HepG2 (cell line): ENCODE measurements at regions not wholly inside any gene's neighbourhood (a gene's known extent, or its start where the extent isn't known, plus 50 kb on each side); places are given as distances from the start of the nearest gene placed in this dataset.

Experiments used
- CENPT ChIP-seq: sonication (generic); formaldehyde crosslinking; IDR thresholded peaks from 2 replicates; pipeline ENCODE4 v1.8.0; 2022; ENCODE audit warnings: low read depth, mild to moderate bottlenecking, moderate library complexity, missing genetic modification reagents
- EZH2 ChIP-seq: conservative IDR thresholded peaks from 2 replicates; pipeline ENCODE4 v1.6.1; 2012; ENCODE audit warnings: mild to moderate bottlenecking, low read depth, low read length, moderate library complexity
- JUN ChIP-seq: sonication (generic); formaldehyde crosslinking; IDR thresholded peaks from 2 replicates; pipeline ENCODE4 v1.4.0; 2020; ENCODE audit warnings: mild to moderate bottlenecking, missing genetic modification reagents
- POLR2AphosphoS2 ChIP-seq: IDR thresholded peaks from 2 replicates; pipeline ENCODE4 v1.6.1; 2011; ENCODE audit warnings: low read depth, low read length, improper control_type of control experiment
- RNF2 ChIP-seq: fragments of 450-650 bp; conservative IDR thresholded peaks from 2 replicates; pipeline ENCODE4 v1.6.1; 2016; ENCODE audit warnings: low read depth
- SP4 ChIP-seq: sonication (generic); formaldehyde crosslinking; IDR thresholded peaks from 2 replicates; pipeline ENCODE4 v1.8.1; 2023; ENCODE audit warnings: mild to moderate bottlenecking, missing genetic modification reagents
- TOPORS ChIP-seq: sonication (generic); formaldehyde crosslinking; IDR thresholded peaks from 2 replicates; pipeline ENCODE4 v1.8.0; 2023; ENCODE audit warnings: mild to moderate bottlenecking, missing genetic modification reagents
- YY1 ChIP-seq: IDR thresholded peaks from 2 replicates; pipeline ENCODE4 v1.6.1; 2011; ENCODE audit warnings: low read length, low read depth, moderate library complexity, mild to moderate bottlenecking; ENCODE audit not compliant: insufficient read depth, insufficient replicate concordance
- ZNF296 ChIP-seq: sonication (generic); formaldehyde crosslinking; conservative IDR thresholded peaks from 2 replicates; pipeline ENCODE4 v1.5.0; 2020; ENCODE audit warnings: mild to moderate bottlenecking, missing genetic modification reagents
- ZNF850 ChIP-seq: sonication (generic); formaldehyde crosslinking; conservative IDR thresholded peaks from 2 replicates; pipeline ENCODE4 v1.9.0; 2021; ENCODE audit warnings: mild to moderate bottlenecking, missing genetic modification reagents
- TF ChIP-seq, protein P1 (sequence below): sonication (generic); formaldehyde crosslinking; conservative IDR thresholded peaks from 2 replicates; pipeline ENCODE4 v1.4.0; 2020; ENCODE audit warnings: missing genetic modification reagents
- TF ChIP-seq, protein P2 (sequence below): sonication (generic); formaldehyde crosslinking; conservative IDR thresholded peaks from 2 replicates; pipeline ENCODE4 v1.5.0; 2020; ENCODE audit warnings: missing genetic modification reagents
- TF ChIP-seq, protein P3 (sequence below): sonication (generic); formaldehyde crosslinking; IDR thresholded peaks from 2 replicates; pipeline ENCODE4 v1.5.0; 2020; ENCODE audit warnings: mild to moderate bottlenecking, missing genetic modification reagents, moderate library complexity

DNA sequence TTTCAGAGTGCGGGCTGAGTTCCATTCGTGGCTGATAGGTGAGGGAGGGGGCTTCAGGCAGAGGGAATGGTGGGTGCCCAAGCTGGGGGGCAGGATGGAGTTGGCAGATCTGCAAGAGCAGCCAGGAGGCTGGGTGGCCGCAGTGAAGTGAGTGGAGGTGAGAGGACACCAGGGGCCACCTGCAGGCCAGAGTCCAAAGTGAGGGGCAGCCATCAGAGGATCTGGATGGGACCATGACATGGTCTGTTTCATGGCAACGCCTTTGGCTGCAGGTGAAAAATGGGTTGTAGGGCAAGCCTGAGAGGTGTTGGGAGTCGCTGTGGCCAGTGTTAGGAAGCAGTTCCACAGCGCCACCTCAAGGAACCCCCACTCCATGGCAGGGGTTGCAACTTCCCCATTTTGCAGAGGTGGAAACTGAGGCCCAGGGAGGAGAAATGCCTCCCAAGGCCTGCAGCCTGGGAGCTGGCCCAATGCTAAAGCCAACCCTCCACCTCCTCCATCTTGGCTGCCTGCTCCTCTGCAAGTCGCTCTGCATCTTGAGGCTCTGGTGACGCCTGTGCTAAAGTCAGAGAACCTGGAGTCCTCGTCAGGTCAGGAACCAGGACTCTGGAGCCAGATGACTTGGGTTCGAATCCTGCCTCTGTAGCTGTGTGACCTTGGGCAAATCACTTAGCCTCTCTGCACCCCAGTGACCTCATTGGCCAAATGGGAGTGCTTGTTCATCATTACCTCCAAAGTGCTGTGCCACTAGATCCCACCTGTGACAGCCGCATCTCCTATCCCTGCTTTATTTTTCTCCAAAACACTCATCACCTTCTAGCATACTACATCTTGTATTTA is 153.8 kb downstream of the CEBPB start:
- TF ChIP-seq CENPT (CRISPR knock-in tag): no peak
- no peak for TF ChIP-seq ZNF296 (CRISPR knock-in tag)
- TF ChIP-seq, protein P1, sequence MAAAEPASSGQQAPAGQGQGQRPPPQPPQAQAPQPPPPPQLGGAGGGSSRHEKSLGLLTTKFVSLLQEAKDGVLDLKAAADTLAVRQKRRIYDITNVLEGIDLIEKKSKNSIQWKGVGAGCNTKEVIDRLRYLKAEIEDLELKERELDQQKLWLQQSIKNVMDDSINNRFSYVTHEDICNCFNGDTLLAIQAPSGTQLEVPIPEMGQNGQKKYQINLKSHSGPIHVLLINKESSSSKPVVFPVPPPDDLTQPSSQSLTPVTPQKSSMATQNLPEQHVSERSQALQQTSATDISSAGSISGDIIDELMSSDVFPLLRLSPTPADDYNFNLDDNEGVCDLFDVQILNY (CRISPR knock-in tag): no peak
- TF ChIP-seq SP4: no peak
- TF ChIP-seq YY1: peak; percentile 64
- TF ChIP-seq, protein P2, sequence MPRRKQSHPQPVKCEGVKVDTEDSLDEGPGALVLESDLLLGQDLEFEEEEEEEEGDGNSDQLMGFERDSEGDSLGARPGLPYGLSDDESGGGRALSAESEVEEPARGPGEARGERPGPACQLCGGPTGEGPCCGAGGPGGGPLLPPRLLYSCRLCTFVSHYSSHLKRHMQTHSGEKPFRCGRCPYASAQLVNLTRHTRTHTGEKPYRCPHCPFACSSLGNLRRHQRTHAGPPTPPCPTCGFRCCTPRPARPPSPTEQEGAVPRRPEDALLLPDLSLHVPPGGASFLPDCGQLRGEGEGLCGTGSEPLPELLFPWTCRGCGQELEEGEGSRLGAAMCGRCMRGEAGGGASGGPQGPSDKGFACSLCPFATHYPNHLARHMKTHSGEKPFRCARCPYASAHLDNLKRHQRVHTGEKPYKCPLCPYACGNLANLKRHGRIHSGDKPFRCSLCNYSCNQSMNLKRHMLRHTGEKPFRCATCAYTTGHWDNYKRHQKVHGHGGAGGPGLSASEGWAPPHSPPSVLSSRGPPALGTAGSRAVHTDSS (CRISPR knock-in tag): no peak
- no peak for TF ChIP-seq TOPORS
- TF ChIP-seq ZNF850 (CRISPR knock-in tag): no peak
- TF ChIP-seq, protein P3, sequence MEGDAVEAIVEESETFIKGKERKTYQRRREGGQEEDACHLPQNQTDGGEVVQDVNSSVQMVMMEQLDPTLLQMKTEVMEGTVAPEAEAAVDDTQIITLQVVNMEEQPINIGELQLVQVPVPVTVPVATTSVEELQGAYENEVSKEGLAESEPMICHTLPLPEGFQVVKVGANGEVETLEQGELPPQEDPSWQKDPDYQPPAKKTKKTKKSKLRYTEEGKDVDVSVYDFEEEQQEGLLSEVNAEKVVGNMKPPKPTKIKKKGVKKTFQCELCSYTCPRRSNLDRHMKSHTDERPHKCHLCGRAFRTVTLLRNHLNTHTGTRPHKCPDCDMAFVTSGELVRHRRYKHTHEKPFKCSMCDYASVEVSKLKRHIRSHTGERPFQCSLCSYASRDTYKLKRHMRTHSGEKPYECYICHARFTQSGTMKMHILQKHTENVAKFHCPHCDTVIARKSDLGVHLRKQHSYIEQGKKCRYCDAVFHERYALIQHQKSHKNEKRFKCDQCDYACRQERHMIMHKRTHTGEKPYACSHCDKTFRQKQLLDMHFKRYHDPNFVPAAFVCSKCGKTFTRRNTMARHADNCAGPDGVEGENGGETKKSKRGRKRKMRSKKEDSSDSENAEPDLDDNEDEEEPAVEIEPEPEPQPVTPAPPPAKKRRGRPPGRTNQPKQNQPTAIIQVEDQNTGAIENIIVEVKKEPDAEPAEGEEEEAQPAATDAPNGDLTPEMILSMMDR (CRISPR knock-in tag): peak; percentile 82
- no peak for TF ChIP-seq POLR2AphosphoS2
- no peak; the same call in 1 of the 2 replicates for TF ChIP-seq JUN (CRISPR knock-in tag)
- no peak for TF ChIP-seq RNF2
- no peak for TF ChIP-seq EZH2
